HL-60/S4 treated with retinoic acid at 250 ng/mL for 4 days and 3 days (cell line): ENCODE measurements at regions not wholly inside any gene's neighbourhood (a gene's known extent, or its start where the extent isn't known, plus 50 kb on each side); places are given as distances from the start of the nearest gene placed in this dataset.
"Not testable (repeated sequence)": the region's sequence is repeated elsewhere in the genome, so short reads cannot be mapped to it uniquely, and the experiment has no call there.

Experiments
- in situ Hi-C: fragments of 300-500 bp; cut with MboI; formaldehyde crosslinking; loops from 2 replicates; pipeline ENCODE4 v1.7.0; 2022; ENCODE audit warnings: low sequenced_read_pairs

GRCh38 chr16:22705799-22706198, 108.2 kb upstream of the HS3ST2 start:
- in situ Hi-C loops = no loop called here

GRCh38 chr16:22710326-22710725, 103.6 kb upstream of the HS3ST2 start:
- in situ Hi-C loops = no loop called here

DNA sequence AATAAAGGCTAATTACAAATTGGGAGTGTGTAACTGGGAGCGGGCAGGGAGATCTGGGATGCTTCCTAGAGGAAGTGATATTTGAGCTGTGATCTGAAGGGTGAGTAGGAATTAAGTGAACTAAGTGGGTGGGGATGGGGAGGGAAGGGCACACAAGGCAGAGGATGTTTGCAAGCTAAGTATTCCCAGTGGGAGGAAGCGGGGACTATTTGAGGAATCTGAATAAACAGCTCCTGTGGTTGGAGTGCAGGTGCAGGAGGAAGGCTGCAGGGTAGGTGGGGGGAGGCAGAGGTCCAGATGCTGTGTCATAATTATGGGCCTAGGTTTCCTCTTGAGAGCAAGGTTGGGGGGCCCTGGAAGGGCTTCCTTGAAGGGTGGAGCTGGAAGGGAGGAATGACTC, 102.1 kb upstream of the HS3ST2 start:
- in situ Hi-C loops = no loop called here

- in situ Hi-C loops = no loop called here
These were observed 101.5 kb upstream of the HS3ST2 start for GRCh38 chr16:22712471-22712870.

- in situ Hi-C loops = not testable (repeated sequence)
These were observed 95.4 kb upstream of the HS3ST2 start for GRCh38 chr16:22718598-22718997.

GRCh38 chr16:22719945-22720344, 94.0 kb upstream of the HS3ST2 start:
- in situ Hi-C loops = no loop called here

GRCh38 chr16:22721511-22722100, 92.4 kb upstream of the HS3ST2 start:
- in situ Hi-C loops = no loop called here

DNA sequence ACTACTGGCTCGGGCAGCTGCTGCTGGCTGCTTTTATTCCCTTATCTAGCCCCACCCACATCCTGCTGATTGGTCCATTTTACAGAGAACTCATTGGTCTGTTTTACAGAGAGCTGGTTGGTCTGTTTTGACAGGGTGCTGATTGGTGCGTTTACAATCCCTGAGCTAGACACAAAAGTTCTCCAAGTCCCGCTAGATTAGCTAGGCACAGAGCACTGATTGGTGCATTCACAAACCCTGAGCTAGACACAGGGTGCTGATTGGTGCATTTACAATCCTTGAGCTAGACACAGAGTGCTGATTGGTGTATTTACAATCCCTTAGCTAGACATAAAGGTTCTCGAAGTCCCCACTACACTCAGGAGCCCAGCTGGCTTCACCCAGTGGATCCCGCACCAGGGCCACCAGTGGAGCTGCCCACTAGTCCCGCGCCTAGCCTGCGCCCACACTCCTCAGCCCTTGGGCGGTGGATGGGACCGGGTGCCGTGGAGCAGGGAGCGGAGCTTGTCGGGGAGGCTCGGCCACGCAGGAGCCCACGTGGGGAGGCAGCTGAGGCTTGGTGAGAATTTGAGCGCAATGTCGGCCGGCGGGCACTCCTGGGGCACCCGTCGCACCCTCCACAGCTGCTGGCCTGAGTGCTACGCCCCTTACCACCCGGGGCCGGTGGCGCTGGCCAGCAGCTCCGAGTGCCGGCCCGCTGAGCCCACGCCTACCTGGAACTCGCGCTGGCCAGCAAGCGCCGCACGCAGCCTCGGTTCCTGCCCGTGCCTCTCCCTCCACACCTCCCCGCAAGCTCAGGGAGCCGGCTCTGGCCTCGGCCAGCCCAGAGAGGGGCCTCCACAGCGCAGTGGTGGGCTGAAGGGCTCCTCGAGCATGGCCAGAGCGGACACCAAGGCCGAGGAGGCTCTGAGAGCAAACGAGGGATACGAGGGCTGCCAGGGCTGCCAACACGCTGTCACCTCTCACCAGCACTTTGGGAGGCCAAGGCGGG, 91.1 kb upstream of the HS3ST2 start:
- in situ Hi-C loops = not testable (repeated sequence)

- in situ Hi-C loops = no loop called here
These were observed 87.1 kb upstream of the HS3ST2 start for GRCh38 chr16:22726868-22727267.

DNA sequence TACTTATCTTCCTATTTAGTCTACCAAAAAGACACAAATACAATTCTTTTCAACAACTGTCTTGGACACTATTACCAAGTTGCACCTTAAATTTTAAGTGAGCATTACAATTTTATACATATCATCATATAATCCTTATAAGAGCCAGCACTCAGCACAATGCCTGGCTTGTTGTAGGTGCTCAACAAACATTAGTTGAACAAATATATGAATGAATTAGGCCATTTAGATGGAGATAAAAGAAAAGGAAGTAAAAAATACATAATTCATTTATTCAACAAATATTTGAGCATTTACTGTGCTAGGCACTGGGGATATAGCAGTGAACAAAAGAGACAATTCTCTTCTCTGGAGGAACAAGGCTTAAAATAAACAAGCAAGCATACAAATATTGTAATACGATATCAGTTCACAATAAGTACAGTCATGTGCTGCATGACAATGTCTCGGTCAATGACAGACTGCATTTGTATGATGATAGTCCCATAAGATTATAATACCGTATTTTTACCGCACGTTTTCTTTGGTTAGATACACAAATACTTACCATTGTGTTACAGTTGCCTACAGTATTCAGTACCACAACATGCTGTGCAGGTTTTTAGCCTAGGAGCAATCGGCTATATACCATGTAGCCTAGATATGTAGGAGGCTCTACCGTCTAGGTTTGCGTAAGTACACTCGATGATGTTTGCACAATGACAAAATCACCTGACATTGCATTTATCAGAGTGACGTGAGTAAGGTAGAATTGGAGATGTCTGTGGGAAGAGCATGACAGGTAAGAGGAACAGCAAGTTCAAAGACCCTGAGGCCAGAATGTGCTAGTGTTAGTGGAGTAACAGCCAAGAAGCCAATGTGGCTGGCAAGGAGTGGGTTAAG, 86.4 kb upstream of the HS3ST2 start:
- in situ Hi-C loops = no loop called here

DNA sequence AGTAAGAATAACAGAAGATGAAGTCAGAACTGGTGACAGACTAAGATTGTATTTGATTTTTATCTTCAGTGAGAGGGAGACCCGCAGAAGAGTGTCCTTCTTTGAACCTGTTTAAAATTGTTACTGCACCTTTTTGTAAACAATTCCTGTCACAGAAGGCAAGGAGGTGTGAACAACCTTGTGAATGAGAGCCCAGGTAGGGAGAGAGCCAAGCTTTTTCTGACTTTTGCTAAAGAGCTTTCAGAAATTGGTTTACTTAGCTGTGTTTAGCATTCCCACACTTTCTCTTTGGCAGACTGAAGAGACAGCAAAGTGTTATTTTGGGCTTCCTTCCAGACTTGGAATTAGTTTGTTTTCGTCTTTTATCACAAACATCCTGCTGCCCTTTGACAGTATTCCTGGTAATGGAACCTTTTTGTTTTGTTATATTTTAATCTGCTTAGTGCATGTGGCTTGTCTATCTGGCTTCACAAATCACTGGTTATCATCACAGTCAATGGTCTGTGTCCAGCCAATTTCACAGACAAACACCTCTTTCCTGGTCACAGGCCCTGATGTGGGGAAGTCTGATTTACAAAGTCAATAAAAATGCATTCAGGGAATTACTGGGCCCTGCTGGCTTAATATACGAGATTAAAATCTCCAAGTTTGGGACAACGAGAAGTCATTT, 85.7 kb upstream of the HS3ST2 start:
- in situ Hi-C loops = no loop called here

DNA sequence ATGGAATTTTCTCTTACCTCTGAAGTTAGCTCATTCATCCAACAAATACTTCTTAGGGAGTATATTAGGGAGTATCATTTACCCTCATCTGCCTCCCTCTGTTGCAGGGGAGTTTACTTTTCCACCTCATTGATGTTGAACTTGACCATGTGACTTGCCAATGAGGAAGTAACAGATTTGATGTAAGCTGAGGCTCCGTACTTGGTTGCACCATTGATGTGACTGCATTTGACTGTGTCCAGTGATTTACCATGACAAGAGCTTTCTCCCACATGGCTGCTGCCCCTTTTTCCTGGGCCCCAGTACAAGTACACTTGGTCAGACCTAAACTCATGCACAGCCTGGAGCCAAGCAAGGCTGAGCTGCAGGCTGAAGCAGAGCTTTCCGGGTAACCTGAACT, 81.6 kb upstream of the HS3ST2 start:
- in situ Hi-C loops = no loop called here

GRCh38 chr16:22732959-22733358, 81.0 kb upstream of the HS3ST2 start:
- in situ Hi-C loops = no loop called here

GRCh38 chr16:22734368-22734767, 79.6 kb upstream of the HS3ST2 start:
- in situ Hi-C loops = no loop called here

GRCh38 chr16:22736791-22737190, 77.2 kb upstream of the HS3ST2 start:
- in situ Hi-C loops = no loop called here

DNA sequence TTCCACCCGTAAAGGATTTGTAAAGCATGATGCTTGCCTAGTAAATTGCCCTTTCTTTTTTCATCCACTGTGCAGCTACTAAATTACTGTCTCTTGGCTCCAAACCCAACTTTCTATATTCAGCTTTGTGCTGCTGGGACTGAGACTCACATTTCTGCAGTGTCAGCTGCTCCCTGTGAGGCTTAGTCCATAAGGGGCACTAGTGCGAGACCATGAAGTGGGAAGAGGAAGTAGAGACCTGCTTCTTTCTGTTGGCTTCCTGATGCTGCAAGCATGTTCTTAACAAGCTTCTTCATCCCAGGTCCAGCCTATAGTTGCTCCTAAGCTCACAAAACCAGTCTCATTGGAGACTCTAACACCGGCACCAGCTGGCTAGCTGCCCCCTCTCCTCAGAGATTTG, 74.9 kb upstream of the HS3ST2 start:
- in situ Hi-C loops = no loop called here

DNA sequence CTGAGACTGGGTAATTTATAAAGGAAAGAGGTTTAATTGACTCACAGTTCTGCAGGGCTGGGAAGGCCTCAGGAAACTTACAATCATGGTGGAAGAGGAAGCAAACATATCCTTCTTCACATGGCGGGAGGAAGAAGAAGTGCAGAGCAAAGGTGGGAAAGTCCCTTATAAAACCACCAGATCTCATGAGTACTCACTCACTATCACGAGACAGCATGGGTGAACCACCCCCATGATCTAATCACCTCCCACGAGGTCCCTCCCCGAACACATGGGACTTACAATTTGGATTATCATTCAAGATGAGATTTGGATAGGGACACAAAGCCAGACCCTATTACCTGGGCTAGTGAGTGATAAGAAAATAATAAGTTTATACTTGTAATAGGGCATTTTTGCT, 70.6 kb upstream of the HS3ST2 start:
- in situ Hi-C loops = no loop called here

DNA sequence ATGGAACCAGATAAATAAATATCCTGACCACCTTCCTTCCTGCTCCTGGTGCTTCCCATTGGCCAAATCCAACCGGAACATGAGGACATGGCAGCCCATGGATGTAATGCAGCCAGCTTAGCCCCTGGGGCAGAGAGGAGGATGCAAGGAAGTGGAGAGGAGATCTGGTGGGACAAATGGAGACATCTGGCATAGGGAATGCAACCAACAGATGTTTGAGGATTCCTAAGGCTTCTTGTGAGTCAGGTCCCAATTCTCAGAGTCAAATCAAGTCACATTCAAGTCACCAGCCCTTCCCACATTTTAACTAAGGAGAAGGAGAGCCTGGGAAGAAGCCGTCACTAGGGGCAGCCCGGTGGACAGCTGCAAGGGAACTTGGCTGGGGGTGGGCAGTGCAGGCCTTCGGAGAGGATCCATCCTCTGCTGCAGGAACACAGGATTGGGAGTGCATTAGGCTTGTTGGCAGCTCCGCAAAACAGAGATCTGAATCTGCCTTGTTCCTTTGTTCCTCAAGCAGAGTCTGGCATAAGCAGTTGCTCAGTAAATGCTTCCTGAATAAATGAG, 62.8 kb upstream of the HS3ST2 start:
- in situ Hi-C loops = no loop called here

DNA sequence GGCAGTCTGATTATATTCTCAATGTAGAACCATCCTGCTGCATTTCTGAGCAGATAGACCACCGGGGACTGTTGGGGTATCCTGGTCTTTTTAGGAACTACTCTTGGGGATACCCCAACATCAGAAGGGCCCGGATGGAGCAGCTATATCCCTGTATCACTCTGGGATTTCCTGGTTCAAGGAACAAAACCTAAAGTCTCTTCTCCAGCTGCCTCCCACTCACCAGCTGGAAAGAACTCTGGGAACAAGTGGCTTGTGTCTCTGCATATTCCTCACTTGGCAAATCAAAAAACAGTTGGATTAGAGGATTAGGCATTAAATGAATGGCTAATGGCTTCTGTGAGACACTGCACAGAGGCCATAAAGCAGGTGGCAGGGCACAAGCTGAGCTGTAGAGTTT, 62.3 kb upstream of the HS3ST2 start:
- in situ Hi-C loops = no loop called here

- in situ Hi-C loops = no loop called here
These were observed 60.5 kb upstream of the HS3ST2 start for GRCh38 chr16:22753451-22753850.
